ENCODE measurements at regions not wholly inside any gene's neighbourhood (a gene's known extent, or its start where the extent isn't known, plus 50 kb on each side); places are given as distances from the start of the nearest gene placed in this dataset.
"Not testable (repeated sequence)": the region's sequence is repeated elsewhere in the genome, so short reads cannot be mapped to it uniquely, and the experiment has no call there.

- H3K9me3 ChIP-seq, ATAC-seq, H3K27me3 ChIP-seq, H3K4me3 ChIP-seq, H3K27ac ChIP-seq, H3K4me1 ChIP-seq, H3K36me3 ChIP-seq: not testable (repeated sequence)
- 76 to 88% methylated on average over 2 of the region's 2 CpGs for WGBS, 2 donors (ENCODE audit: low coverage in 1 of 2)
Observed at GRCh38 chr7:32748337-32748736, 143.2 kb downstream of the KBTBD2 start.

- not testable (repeated sequence) for H3K4me3 ChIP-seq, ATAC-seq, H3K9me3 ChIP-seq, H3K27ac ChIP-seq, H3K27me3 ChIP-seq, H3K4me1 ChIP-seq, H3K36me3 ChIP-seq
- 76 to 94% methylated on average over 4 to 6 of the region's 6 CpGs for WGBS, 2 donors (ENCODE audit: low coverage in 1 of 2)
Observed at GRCh38 chr7:32747443-32748148, 144.0 kb downstream of the KBTBD2 start.

- H3K36me3 ChIP-seq, ATAC-seq: not testable (repeated sequence)
Observed at GRCh38 chr7:32741853-32742476, 149.6 kb downstream of the KBTBD2 start.

GRCh38 chr7:32739749-32740148, 151.8 kb downstream of the KBTBD2 start:
- WGBS, 2 donors (ENCODE audit: low coverage in 1 of 2) = 78% methylated on average over 1 of the region's 1 CpG; no CpG with 5 or more reads in 1 of the 2 donors
- not testable (repeated sequence) for H3K4me3 ChIP-seq, H3K27me3 ChIP-seq, H3K27ac ChIP-seq, H3K4me1 ChIP-seq, H3K9me3 ChIP-seq, H3K36me3 ChIP-seq, ATAC-seq

More at GRCh38 chr7:32741853-32742476, 149.6 kb downstream of the KBTBD2 start:
- H3K9me3 ChIP-seq, H3K27me3 ChIP-seq, H3K27ac ChIP-seq, H3K4me3 ChIP-seq, H3K4me1 ChIP-seq: not testable (repeated sequence)
- 78 to 79% methylated on average over 3 to 4 of the region's 4 CpGs for WGBS, 2 donors (ENCODE audit: low coverage in 1 of 2)

GRCh38 chr7:32738390-32738789, 153.2 kb downstream of the KBTBD2 start:
- WGBS, 2 donors (ENCODE audit: low coverage in 1 of 2) = 91 to 100% methylated on average over 1 to 3 of the region's 3 CpGs
- not testable (repeated sequence) for H3K4me1 ChIP-seq, H3K9me3 ChIP-seq, H3K27ac ChIP-seq, H3K4me3 ChIP-seq, H3K27me3 ChIP-seq, ATAC-seq, H3K36me3 ChIP-seq

GRCh38 chr7:32732767-32733166, 158.8 kb downstream of the KBTBD2 start:
- not testable (repeated sequence) for H3K36me3 ChIP-seq, ATAC-seq, H3K27me3 ChIP-seq, H3K9me3 ChIP-seq, H3K4me3 ChIP-seq, H3K27ac ChIP-seq
- WGBS, 2 donors (ENCODE audit: low coverage in 1 of 2) = 85 to 93% methylated on average over 2 to 4 of the region's 4 CpGs
- peaks cover 0 to 17% (median 0%) of the 10 kb centered on the region in 3 donors for H3K4me1 ChIP-seq

- Histone ChIP-seq H3K4me1 (peaks cover 0 to 26% (median 0%) of the 10 kb centered on the region in 3 donors), H3K4me3 (peak overlapping the region; percentile 70 to 88)
- not testable (repeated sequence) for H3K27me3 ChIP-seq, ATAC-seq, H3K9me3 ChIP-seq, H3K36me3 ChIP-seq, H3K27ac ChIP-seq
- 23 to 33% methylated on average over 3 to 5 of the region's 5 CpGs for WGBS, 2 donors (ENCODE audit: low coverage in 1 of 2)
Observed at GRCh38 chr7:32729335-32729675, 162.3 kb downstream of the KBTBD2 start.

GRCh38 chr7:32728412-32729334, 162.9 kb downstream of the KBTBD2 start:
- no CpG with 5 or more reads among the region's 111 CpGs for WGBS, 2 donors (ENCODE audit: low coverage in 1 of 2)
- H3K36me3 ChIP-seq, H3K27me3 ChIP-seq, H3K9me3 ChIP-seq: not testable (repeated sequence)
- Histone ChIP-seq H3K4me1 (peaks cover 0 to 26% (median 0%) of the 10 kb centered on the region in 3 donors), H3K4me3 (peak overlapping the region; percentile 70 to 88), H3K27ac (peak overlapping the region; percentile 69 to 95 (median 95))
- peak; percentile 91 for ATAC-seq
- peak in 1 of 4 experiments; percentile 23 for TF ChIP-seq CTCF (IDR thresholded peaks at IDR 0.05)

All from gastroesophageal sphincter (tissue), 4 donors.